Nephron (organoid): ENCODE measurements at regions not wholly inside any gene's neighbourhood (a gene's known extent, or its start where the extent isn't known, plus 50 kb on each side); places are given as distances from the start of the nearest gene placed in this dataset.

Source experiments
- H3K27ac Mint-ChIP-seq, 3 experiments: 2 replicates each; pipeline ENCODE4 v1.8.0; 2020; ENCODE audit warnings: mixed read lengths in 3 of 3, mild to moderate bottlenecking in 2 of 3, moderate library complexity in 1 of 3
- H3K27me3 Mint-ChIP-seq: 2 replicates; pipeline ENCODE4 v1.8.0; 2021; ENCODE audit warnings: low read depth, mild to moderate bottlenecking, moderate library complexity, mixed read lengths
- H3K36me3 Mint-ChIP-seq: 2 replicates; pipeline ENCODE4 v1.8.0; 2020; ENCODE audit warnings: low read depth, mixed read lengths
- H3K4me1 Mint-ChIP-seq: 2 replicates; pipeline ENCODE4 v1.8.0; 2020; ENCODE audit warnings: mixed read lengths
- H3K4me3 Mint-ChIP-seq, 3 experiments: 2 replicates each; pipeline ENCODE4 v1.8.0; 2020; ENCODE audit warnings: mild to moderate bottlenecking in 3 of 3, mixed read lengths in 3 of 3, moderate library complexity in 2 of 3
- H3K9me3 Mint-ChIP-seq: 2 replicates; pipeline ENCODE4 v1.8.0; 2020; ENCODE audit warnings: mixed read lengths
- CTCF ChIP-seq, 3 experiments: fragments of 200-600 bp; sonication (generic); IDR thresholded peaks; one replicate each; pipeline ENCODE4 v1.5.0; 2021; ENCODE audit warnings: antibody characterized with exemption in 3 of 3; ENCODE audit not compliant: unreplicated experiment in 3 of 3

GRCh38 chr5:156256642-156257041 lies 70.3 kb upstream of the SGCD start:
- Mint-ChIP-seq H3K27me3 (no peaks in the 10 kb centered on the region), H3K4me3 (no peak overlapping the region), H3K36me3 (no peaks in the 10 kb centered on the region), H3K4me1 (no peaks in the 10 kb centered on the region), H3K9me3 (no peaks in the 10 kb centered on the region), H3K27ac (no peak overlapping the region)
- TF ChIP-seq CTCF (IDR thresholded peaks at IDR 0.05; ENCODE audit: unreplicated experiment in 3 of 3), result no peak

- no peaks in the 10 kb centered on the region for H3K4me1 Mint-ChIP-seq
- no peak overlapping the region for H3K4me3 Mint-ChIP-seq
- H3K27ac Mint-ChIP-seq, result no peak overlapping the region
- no peaks in the 10 kb centered on the region for H3K9me3 Mint-ChIP-seq
- no peaks in the 10 kb centered on the region for H3K27me3 Mint-ChIP-seq
- TF ChIP-seq CTCF (IDR thresholded peaks at IDR 0.05; ENCODE audit: unreplicated experiment in 3 of 3), result no peak
- no peaks in the 10 kb centered on the region for H3K36me3 Mint-ChIP-seq
Measured at GRCh38 chr5:156258934-156259333, 68.0 kb upstream of the SGCD start.

GRCh38 chr5:156259618-156260017 lies 67.3 kb upstream of the SGCD start:
- no peaks in the 10 kb centered on the region for H3K9me3 Mint-ChIP-seq
- no peaks in the 10 kb centered on the region for H3K36me3 Mint-ChIP-seq

GRCh38 chr5:156261275-156261939 lies 65.6 kb upstream of the SGCD start:
- no peaks in the 10 kb centered on the region for H3K9me3 Mint-ChIP-seq
- H3K27me3 Mint-ChIP-seq, result no peaks in the 10 kb centered on the region
- H3K36me3 Mint-ChIP-seq, result no peaks in the 10 kb centered on the region
- no peak overlapping the region for H3K4me3 Mint-ChIP-seq
- H3K4me1 Mint-ChIP-seq, result no peaks in the 10 kb centered on the region
- TF ChIP-seq CTCF (IDR thresholded peaks at IDR 0.05; ENCODE audit: unreplicated experiment in 3 of 3), result no peak
- no peak overlapping the region for H3K27ac Mint-ChIP-seq

More at GRCh38 chr5:156259618-156260017, 67.3 kb upstream of the SGCD start:
- Mint-ChIP-seq H3K4me3 (no peak overlapping the region), H3K27me3 (no peaks in the 10 kb centered on the region), H3K27ac (no peak overlapping the region), H3K4me1 (no peaks in the 10 kb centered on the region)
- no peak for TF ChIP-seq CTCF (IDR thresholded peaks at IDR 0.05; ENCODE audit: unreplicated experiment in 3 of 3)

- Mint-ChIP-seq H3K4me3 (no peak overlapping the region), H3K27ac (no peak overlapping the region), H3K36me3 (no peaks in the 10 kb centered on the region), H3K9me3 (peaks cover 14% of the 10 kb centered on the region), H3K27me3 (peaks cover 3% of the 10 kb centered on the region), H3K4me1 (peaks cover 23% of the 10 kb centered on the region)
- no peak for TF ChIP-seq CTCF (IDR thresholded peaks at IDR 0.05; ENCODE audit: unreplicated experiment in 3 of 3)
Measured at GRCh38 chr5:156271569-156271968, 55.4 kb upstream of the SGCD start.

GRCh38 chr5:156272139-156272538 lies 54.8 kb upstream of the SGCD start:
- Mint-ChIP-seq H3K4me3 (no peak overlapping the region), H3K9me3 (peaks cover 14% of the 10 kb centered on the region), H3K36me3 (no peaks in the 10 kb centered on the region), H3K4me1 (peaks cover 23% of the 10 kb centered on the region), H3K27ac (no peak overlapping the region), H3K27me3 (peaks cover 3% of the 10 kb centered on the region)
- no peak for TF ChIP-seq CTCF (IDR thresholded peaks at IDR 0.05; ENCODE audit: unreplicated experiment in 3 of 3)
